Osteocyte (in vitro differentiated cells): ENCODE measurements at regions not wholly inside any gene's neighbourhood (a gene's known extent, or its start where the extent isn't known, plus 50 kb on each side); places are given as distances from the start of the nearest gene placed in this dataset. TPM values are rescaled to one million over a fixed set of nuclear protein-coding genes. Genes with fewer than 3 reads are reported as not detected.

Experiments
- microRNA-seq: library from miRNA; unstranded; fragments of <30 nt; microRNA quantifications from one replicate; pipeline ENCODE4 v1.1.0, GENCODE V29; 2020; ENCODE audit not compliant: unreplicated experiment

Small RNA genes in the stretch of these regions (microRNA-seq; reads per million reads assigned to microRNA genes)
- not detected for gene MIR4532
